HepG2 (cell line): ENCODE measurements at regions not wholly inside any gene's neighbourhood (a gene's known extent, or its start where the extent isn't known, plus 50 kb on each side); places are given as distances from the start of the nearest gene placed in this dataset.

Experiments used
- DNMT1 ChIP-seq: sonication (generic); formaldehyde crosslinking; IDR thresholded peaks from 2 replicates; pipeline ENCODE4 v1.5.1; 2020; ENCODE audit warnings: mild to moderate bottlenecking, missing genetic modification reagents
- ETS1 ChIP-seq: sonication (generic); formaldehyde crosslinking; IDR thresholded peaks from 2 replicates; pipeline ENCODE4 v1.4.0; 2020; ENCODE audit warnings: missing genetic modification reagents
- HNRNPL ChIP-seq: fragments of 200-400 bp; formaldehyde crosslinking; IDR thresholded peaks from 2 replicates; pipeline ENCODE4 v1.6.1; 2017; ENCODE audit warnings: mild to moderate bottlenecking, low read depth, low read length
- NKX3-1 ChIP-seq: sonication (generic); formaldehyde crosslinking; IDR thresholded peaks from 2 replicates; pipeline ENCODE4 v1.5.0; 2020; ENCODE audit warnings: missing genetic modification reagents
- RBM39 ChIP-seq: fragments of 200-400 bp; formaldehyde crosslinking; IDR thresholded peaks from one replicate; pipeline ENCODE4 v1.6.1; 2018; ENCODE audit warnings: antibody characterized with exemption, mild to moderate bottlenecking, low read depth, low read length; ENCODE audit not compliant: poor library complexity, severe bottlenecking
- ZFP36 ChIP-seq: fragments of 150-350 bp; IDR thresholded peaks from 2 replicates; pipeline ENCODE4 v1.6.1; 2018; ENCODE audit warnings: borderline replicate concordance, low read length, low read depth; ENCODE audit not compliant: partially characterized antibody
- ZNF136 ChIP-seq: sonication (generic); formaldehyde crosslinking; IDR thresholded peaks from 2 replicates; pipeline ENCODE4 v1.8.1; 2022; ENCODE audit warnings: low read depth, mild to moderate bottlenecking, moderate library complexity, missing genetic modification reagents
- ZNF318 ChIP-seq: sonication (generic); formaldehyde crosslinking; IDR thresholded peaks from 2 replicates; pipeline ENCODE4 v1.4.0; 2020; ENCODE audit warnings: mild to moderate bottlenecking, missing genetic modification reagents
- TF ChIP-seq, protein P1 (sequence below): fragments of 450-650 bp; IDR thresholded peaks from 2 replicates; pipeline ENCODE4 v1.6.1; 2016
- TF ChIP-seq, protein P2 (sequence below): sonication (generic); formaldehyde crosslinking; IDR thresholded peaks from 2 replicates; pipeline ENCODE4 v1.8.0; 2022; ENCODE audit warnings: missing genetic modification reagents, mild to moderate bottlenecking, borderline replicate concordance
- TF ChIP-seq, protein P3 (sequence below): sonication (generic); formaldehyde crosslinking; IDR thresholded peaks from 2 replicates; pipeline ENCODE4; 2020; ENCODE audit warnings: missing genetic modification reagents, mild to moderate bottlenecking, borderline replicate concordance

DNA sequence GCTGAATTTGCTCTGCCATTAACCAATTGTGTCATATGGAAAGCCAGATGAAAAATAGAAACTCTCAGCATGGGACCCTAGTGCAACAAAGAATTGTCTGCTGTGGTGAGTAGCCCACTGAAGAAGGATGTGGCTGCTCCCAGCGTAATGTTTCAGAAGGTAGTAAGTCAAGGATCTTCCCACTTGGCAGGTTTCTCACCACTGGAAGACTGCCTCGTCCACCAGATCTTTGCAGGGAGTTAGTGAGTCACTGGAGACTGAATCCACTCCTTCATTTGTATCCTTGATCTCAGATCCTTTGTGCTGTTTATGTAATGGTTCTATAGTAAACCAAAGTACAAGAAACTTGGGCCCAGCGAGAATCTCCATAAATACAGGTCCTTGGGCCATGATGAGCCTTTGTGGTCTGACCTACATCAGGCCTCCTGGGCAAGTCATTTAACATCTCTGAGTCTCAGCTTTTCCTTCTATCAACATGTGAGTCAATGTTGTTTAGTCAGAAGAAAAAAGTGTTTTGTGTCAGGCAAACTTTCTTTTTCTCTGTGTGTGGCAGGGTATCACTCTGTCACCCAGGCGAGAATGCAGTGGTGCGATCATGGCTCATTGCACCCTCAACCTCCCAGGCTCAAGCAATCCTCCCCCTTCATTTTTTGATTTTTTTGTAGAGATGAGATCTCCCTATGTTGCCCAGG is 78.0 kb upstream of the CCDC160 start (continued):
- TF ChIP-seq NKX3-1 (CRISPR knock-in tag): no peak
- no peak for TF ChIP-seq ETS1 (CRISPR knock-in tag)
- TF ChIP-seq, protein P1, sequence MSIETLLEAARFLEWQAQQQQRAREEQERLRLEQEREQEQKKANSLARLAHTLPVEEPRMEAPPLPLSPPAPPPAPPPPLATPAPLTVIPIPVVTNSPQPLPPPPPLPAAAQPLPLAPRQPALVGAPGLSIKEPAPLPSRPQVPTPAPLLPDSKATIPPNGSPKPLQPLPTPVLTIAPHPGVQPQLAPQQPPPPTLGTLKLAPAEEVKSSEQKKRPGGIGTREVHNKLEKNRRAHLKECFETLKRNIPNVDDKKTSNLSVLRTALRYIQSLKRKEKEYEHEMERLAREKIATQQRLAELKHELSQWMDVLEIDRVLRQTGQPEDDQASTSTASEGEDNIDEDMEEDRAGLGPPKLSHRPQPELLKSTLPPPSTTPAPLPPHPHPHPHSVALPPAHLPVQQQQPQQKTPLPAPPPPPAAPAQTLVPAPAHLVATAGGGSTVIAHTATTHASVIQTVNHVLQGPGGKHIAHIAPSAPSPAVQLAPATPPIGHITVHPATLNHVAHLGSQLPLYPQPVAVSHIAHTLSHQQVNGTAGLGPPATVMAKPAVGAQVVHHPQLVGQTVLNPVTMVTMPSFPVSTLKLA: no peak
- TF ChIP-seq, protein P2, sequence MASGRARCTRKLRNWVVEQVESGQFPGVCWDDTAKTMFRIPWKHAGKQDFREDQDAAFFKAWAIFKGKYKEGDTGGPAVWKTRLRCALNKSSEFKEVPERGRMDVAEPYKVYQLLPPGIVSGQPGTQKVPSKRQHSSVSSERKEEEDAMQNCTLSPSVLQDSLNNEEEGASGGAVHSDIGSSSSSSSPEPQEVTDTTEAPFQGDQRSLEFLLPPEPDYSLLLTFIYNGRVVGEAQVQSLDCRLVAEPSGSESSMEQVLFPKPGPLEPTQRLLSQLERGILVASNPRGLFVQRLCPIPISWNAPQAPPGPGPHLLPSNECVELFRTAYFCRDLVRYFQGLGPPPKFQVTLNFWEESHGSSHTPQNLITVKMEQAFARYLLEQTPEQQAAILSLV (CRISPR knock-in tag): no peak
- TF ChIP-seq HNRNPL: no peak
- TF ChIP-seq ZFP36: no peak
- TF ChIP-seq RBM39: no peak
- TF ChIP-seq ZNF318 (CRISPR knock-in tag): no peak
- no peak for TF ChIP-seq DNMT1 (CRISPR knock-in tag)
- no peak for TF ChIP-seq ZNF136 (CRISPR knock-in tag)
- TF ChIP-seq, protein P3, sequence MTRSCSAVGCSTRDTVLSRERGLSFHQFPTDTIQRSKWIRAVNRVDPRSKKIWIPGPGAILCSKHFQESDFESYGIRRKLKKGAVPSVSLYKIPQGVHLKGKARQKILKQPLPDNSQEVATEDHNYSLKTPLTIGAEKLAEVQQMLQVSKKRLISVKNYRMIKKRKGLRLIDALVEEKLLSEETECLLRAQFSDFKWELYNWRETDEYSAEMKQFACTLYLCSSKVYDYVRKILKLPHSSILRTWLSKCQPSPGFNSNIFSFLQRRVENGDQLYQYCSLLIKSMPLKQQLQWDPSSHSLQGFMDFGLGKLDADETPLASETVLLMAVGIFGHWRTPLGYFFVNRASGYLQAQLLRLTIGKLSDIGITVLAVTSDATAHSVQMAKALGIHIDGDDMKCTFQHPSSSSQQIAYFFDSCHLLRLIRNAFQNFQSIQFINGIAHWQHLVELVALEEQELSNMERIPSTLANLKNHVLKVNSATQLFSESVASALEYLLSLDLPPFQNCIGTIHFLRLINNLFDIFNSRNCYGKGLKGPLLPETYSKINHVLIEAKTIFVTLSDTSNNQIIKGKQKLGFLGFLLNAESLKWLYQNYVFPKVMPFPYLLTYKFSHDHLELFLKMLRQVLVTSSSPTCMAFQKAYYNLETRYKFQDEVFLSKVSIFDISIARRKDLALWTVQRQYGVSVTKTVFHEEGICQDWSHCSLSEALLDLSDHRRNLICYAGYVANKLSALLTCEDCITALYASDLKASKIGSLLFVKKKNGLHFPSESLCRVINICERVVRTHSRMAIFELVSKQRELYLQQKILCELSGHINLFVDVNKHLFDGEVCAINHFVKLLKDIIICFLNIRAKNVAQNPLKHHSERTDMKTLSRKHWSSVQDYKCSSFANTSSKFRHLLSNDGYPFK (CRISPR knock-in tag): no peak
